Nephron (organoid): ENCODE measurements at regions not wholly inside any gene's neighbourhood (a gene's known extent, or its start where the extent isn't known, plus 50 kb on each side); places are given as distances from the start of the nearest gene placed in this dataset.
"Not testable (repeated sequence)": the region's sequence is repeated elsewhere in the genome, so short reads cannot be mapped to it uniquely, and the experiment has no call there.

Source experiments
- H3K27ac Mint-ChIP-seq, 3 experiments: 2 replicates each; pipeline ENCODE4 v1.8.0; 2020; ENCODE audit warnings: mixed read lengths in 3 of 3, mild to moderate bottlenecking in 2 of 3, moderate library complexity in 1 of 3
- H3K27me3 Mint-ChIP-seq: 2 replicates; pipeline ENCODE4 v1.8.0; 2021; ENCODE audit warnings: low read depth, mild to moderate bottlenecking, moderate library complexity, mixed read lengths
- H3K36me3 Mint-ChIP-seq: 2 replicates; pipeline ENCODE4 v1.8.0; 2020; ENCODE audit warnings: low read depth, mixed read lengths
- H3K4me1 Mint-ChIP-seq: 2 replicates; pipeline ENCODE4 v1.8.0; 2020; ENCODE audit warnings: mixed read lengths
- H3K4me3 Mint-ChIP-seq, 3 experiments: 2 replicates each; pipeline ENCODE4 v1.8.0; 2020; ENCODE audit warnings: mild to moderate bottlenecking in 3 of 3, mixed read lengths in 3 of 3, moderate library complexity in 2 of 3
- H3K9me3 Mint-ChIP-seq: 2 replicates; pipeline ENCODE4 v1.8.0; 2020; ENCODE audit warnings: mixed read lengths
- TF ChIP-seq, protein P1 (sequence below), 3 experiments: fragments of 200-600 bp; sonication (generic); IDR thresholded peaks; one replicate each; pipeline ENCODE4 v1.5.0; 2021; ENCODE audit warnings: antibody characterized with exemption in 3 of 3; ENCODE audit not compliant: unreplicated experiment in 3 of 3

DNA sequence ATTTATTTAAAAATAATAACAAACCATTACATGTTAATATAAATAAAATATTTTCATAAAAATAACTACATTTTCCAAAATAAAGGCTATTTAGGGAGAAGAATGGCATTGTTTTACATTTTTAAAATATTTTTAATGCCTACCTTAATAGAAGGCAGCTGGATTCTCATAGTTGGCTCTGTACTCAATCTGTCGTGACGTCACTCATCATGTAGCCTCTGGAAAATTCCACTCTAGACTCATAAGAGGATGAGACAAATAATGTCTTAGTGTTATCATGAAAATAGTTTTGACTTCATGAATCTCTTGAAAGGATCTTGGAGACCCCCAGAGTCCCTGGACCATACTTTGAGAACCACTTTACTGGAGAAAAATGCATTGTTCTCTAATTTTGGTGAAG, 93.1 kb downstream of the NXNL2 start:
- Mint-ChIP-seq H3K36me3 (peaks cover 5% of the 10 kb centered on the region), H3K4me3 (no peak overlapping the region), H3K9me3 (peaks cover 34% of the 10 kb centered on the region), H3K27me3 (peaks cover 10% of the 10 kb centered on the region), H3K27ac (no peak overlapping the region), H3K4me1 (no peaks in the 10 kb centered on the region)
- TF ChIP-seq, protein P1, sequence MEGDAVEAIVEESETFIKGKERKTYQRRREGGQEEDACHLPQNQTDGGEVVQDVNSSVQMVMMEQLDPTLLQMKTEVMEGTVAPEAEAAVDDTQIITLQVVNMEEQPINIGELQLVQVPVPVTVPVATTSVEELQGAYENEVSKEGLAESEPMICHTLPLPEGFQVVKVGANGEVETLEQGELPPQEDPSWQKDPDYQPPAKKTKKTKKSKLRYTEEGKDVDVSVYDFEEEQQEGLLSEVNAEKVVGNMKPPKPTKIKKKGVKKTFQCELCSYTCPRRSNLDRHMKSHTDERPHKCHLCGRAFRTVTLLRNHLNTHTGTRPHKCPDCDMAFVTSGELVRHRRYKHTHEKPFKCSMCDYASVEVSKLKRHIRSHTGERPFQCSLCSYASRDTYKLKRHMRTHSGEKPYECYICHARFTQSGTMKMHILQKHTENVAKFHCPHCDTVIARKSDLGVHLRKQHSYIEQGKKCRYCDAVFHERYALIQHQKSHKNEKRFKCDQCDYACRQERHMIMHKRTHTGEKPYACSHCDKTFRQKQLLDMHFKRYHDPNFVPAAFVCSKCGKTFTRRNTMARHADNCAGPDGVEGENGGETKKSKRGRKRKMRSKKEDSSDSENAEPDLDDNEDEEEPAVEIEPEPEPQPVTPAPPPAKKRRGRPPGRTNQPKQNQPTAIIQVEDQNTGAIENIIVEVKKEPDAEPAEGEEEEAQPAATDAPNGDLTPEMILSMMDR (IDR thresholded peaks at IDR 0.05; ENCODE audit: unreplicated experiment in 3 of 3) = no peak

DNA sequence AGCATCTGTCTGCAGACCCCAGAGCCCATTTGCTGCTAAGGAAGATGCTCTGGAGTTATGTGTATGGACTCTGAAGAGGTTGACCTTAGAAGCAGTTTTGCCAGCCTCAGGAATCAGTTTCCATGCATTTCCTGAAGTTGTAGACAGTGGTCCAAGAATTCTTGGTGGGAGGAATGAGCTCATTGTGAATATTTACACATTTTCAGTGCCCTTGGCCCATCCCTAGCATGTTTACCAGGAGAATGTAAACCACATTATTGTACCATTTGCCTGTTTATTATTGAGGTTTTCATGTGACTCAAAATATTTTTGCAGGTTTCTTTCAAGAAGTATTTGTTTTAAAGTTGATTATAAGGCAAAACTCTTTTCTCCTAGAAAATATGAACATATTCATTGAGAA, 93.8 kb downstream of the NXNL2 start:
- TF ChIP-seq, protein P1 (IDR thresholded peaks at IDR 0.05; ENCODE audit: unreplicated experiment in 3 of 3) = no peak
- Mint-ChIP-seq H3K36me3 (peaks cover 9% of the 10 kb centered on the region), H3K4me1 (no peaks in the 10 kb centered on the region), H3K9me3 (peaks cover 39% of the 10 kb centered on the region), H3K4me3 (no peak overlapping the region), H3K27me3 (peaks cover 10% of the 10 kb centered on the region), H3K27ac (no peak overlapping the region)

DNA sequence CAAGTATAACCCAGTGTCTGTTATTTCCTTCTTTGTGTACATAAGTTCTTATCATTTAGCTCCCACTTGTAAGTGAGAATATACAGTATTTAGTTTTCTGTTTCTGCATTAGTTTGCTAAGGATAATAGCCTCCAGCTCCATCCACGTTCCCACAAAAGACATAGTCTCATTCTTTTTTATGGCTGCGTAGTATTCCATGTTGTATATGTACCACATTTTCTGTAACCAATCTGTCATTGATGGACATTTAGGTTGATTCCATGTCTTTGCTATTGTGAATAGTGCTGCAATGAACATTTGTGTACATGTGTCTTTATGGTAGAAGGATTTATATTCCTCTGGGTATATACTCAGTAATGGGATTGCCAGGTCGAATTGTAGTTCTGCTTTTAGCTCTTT, 95.6 kb downstream of the NXNL2 start:
- H3K4me3 Mint-ChIP-seq, H3K27me3 Mint-ChIP-seq, H3K4me1 Mint-ChIP-seq, H3K27ac Mint-ChIP-seq, H3K36me3 Mint-ChIP-seq: not testable (repeated sequence)
- peaks cover 45% of the 10 kb centered on the region for H3K9me3 Mint-ChIP-seq

DNA sequence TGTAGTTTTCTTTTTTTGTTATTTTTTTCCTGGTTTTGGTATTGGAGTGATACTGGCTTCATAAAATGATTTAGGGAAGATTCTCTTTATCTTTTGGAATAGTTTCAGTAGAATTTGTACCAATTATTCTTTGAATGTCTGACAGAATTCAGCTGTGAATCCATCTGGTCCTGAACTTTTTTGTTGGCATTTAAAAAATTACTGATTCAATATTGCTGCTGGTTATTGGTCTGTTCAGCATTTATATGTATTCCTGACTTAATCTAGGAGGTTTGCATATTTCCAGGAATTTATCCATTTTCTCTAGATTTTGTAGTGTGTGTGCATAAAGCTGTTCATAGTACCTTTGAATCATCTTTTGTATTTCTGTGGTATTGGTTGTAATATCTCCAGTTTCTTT, 100.2 kb downstream of the NXNL2 start:
- TF ChIP-seq, protein P1 (IDR thresholded peaks at IDR 0.05; ENCODE audit: unreplicated experiment in 3 of 3) = no peak
- Mint-ChIP-seq H3K4me3 (no peak overlapping the region), H3K9me3 (peaks cover 63% of the 10 kb centered on the region), H3K4me1 (no peaks in the 10 kb centered on the region), H3K27ac (no peak overlapping the region), H3K36me3 (peaks cover 4% of the 10 kb centered on the region), H3K27me3 (peaks cover 10% of the 10 kb centered on the region)

DNA sequence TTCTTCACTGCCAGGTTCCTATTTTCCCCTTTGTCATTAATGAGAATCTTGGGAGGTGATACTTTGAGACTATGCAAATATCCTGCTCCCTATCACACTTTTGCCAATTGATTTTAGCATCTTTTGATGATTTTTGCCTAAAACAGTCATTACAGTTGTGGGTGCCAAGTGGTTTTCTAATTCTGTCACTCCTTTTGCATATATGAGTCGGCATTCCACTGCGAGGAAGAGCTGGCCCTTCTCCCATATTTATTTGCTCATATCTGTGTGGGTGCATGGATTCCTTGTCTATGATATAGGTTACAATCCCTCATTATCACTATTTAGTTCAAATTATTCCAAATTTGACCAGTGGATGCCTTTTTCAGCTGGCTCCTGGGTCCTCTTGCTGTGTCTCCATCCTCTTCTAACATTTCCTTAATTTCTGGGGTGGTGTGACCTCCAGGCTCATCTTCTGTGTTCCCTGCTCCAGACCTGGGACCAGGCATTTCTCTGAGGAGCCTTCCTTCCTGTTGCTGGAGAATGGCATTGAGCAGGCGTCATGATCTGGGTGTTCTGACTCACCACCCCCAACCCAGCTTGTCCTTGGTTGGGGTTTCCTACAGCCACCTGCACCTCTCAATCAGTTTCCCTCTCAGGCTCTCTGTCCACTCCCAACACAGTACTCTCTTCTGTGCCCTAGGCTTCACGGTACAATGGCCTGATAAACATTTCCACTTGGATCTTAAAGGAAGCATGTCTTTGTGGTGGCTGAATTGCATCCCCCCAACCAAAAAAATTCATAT, 106.7 kb downstream of the NXNL2 start:
- H3K4me3 Mint-ChIP-seq = no peak overlapping the region
- TF ChIP-seq, protein P1 (IDR thresholded peaks at IDR 0.05; ENCODE audit: unreplicated experiment in 3 of 3) = no peak
- H3K27me3 Mint-ChIP-seq = no peaks in the 10 kb centered on the region
- H3K9me3 Mint-ChIP-seq = peaks cover 19% of the 10 kb centered on the region
- H3K4me1 Mint-ChIP-seq = peaks cover 6% of the 10 kb centered on the region
- no peak overlapping the region for H3K27ac Mint-ChIP-seq
- H3K36me3 Mint-ChIP-seq = no peaks in the 10 kb centered on the region

DNA sequence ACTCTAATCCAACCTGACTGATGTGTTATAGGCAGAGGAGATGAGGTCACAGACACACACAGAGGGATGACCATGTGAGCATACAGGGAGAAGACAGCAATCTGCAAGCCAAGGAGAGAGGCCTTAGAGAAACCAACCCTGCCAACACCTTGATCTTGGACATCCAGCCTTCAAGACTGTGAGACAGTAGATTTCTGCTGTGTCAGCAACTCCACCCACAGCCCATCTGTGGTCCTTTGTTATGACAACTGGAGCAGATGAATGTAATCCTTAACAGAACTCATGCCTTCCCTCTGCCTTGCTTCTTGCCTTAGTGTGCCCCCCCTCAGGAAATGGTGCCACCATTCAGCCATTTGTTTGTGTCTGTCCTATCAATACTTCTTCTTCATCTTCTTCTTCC, 107.4 kb downstream of the NXNL2 start:
- TF ChIP-seq, protein P1 (IDR thresholded peaks at IDR 0.05; ENCODE audit: unreplicated experiment in 3 of 3) = no peak
- H3K9me3 Mint-ChIP-seq = peaks cover 12% of the 10 kb centered on the region
- H3K27me3 Mint-ChIP-seq = no peaks in the 10 kb centered on the region
- no peaks in the 10 kb centered on the region for H3K36me3 Mint-ChIP-seq
- H3K27ac Mint-ChIP-seq = no peak overlapping the region
- peaks cover 13% of the 10 kb centered on the region for H3K4me1 Mint-ChIP-seq
- H3K4me3 Mint-ChIP-seq = no peak overlapping the region
